ENCODE measurements at regions not wholly inside any gene's neighbourhood (a gene's known extent, or its start where the extent isn't known, plus 50 kb on each side); places are given as distances from the start of the nearest gene placed in this dataset.

GRCh38 chr21:43311301-43311817 lies 115.6 kb downstream of the SIK1 start:
- Histone ChIP-seq H3K4me1 (ENCODE audit: low read length) (peaks cover 53% of the 10 kb centered on the region), H3K4me3 (ENCODE audit: low read length) (no peak overlapping the region), H4K20me1 (ENCODE audit: insufficient read depth, low read length) (no peaks in the 10 kb centered on the region), H3K79me2 (ENCODE audit: low read length) (no peaks in the 10 kb centered on the region), H3K27me3 (ENCODE audit: low read depth, low read length) (no peaks in the 10 kb centered on the region), H3K9ac (ENCODE audit: low read length) (no peak overlapping the region), H3K36me3 (replicated peaks; ENCODE audit: low read depth, low read length) (no peaks in the 10 kb centered on the region), H3K4me2 (ENCODE audit: low read length) (no peak overlapping the region), H3K27ac (ENCODE audit: low read length) (no peak overlapping the region), H2AFZ (ENCODE audit: low read depth, low read length) (no peak overlapping the region), H3K9me3 (ENCODE audit: insufficient read depth, low read length) (no peaks in the 10 kb centered on the region)
- no peak for TF ChIP-seq EZH2phosphoT487 (IDR thresholded peaks at IDR 0.05; ENCODE audit: low read depth)
- TF ChIP-seq CTCF (IDR thresholded peaks at IDR 0.05; ENCODE audit: low read depth, low read length) = no peak

DNA sequence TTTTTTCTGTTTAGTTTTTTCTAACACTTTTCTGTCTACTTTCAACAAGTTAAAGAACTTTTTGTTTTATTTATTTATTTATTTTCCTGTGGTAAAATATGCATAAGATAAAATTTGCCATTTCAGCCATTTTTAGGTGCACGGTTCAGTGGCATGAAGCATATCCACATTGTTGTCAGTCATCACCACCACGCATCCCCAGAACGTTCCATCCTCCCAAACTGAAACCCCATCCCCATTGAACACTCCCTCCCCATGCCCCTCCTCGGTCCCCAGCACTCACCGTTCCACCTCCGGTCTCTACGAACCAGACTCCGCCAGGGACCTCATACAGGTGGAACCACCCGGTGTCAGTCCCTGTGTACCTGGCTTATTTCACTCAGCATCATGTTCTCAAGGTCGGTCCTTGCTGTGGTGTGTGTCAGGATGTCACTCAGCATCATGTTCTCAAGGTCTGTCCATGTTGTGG lies 118.1 kb downstream of the SIK1 start:
- no peaks in the 10 kb centered on the region for H4K20me1 ChIP-seq (ENCODE audit: insufficient read depth, low read length)
- H3K27ac ChIP-seq (ENCODE audit: low read length) = no peak overlapping the region
- no peak overlapping the region for H3K4me2 ChIP-seq (ENCODE audit: low read length)
- no peaks in the 10 kb centered on the region for H3K9me3 ChIP-seq (ENCODE audit: insufficient read depth, low read length)
- H3K4me3 ChIP-seq (ENCODE audit: low read length) = no peak overlapping the region
- TF ChIP-seq EZH2phosphoT487 (IDR thresholded peaks at IDR 0.05; ENCODE audit: low read depth) = no peak
- no peak for TF ChIP-seq CTCF (IDR thresholded peaks at IDR 0.05; ENCODE audit: low read depth, low read length)
- no peaks in the 10 kb centered on the region for H3K79me2 ChIP-seq (ENCODE audit: low read length)
- H3K9ac ChIP-seq (ENCODE audit: low read length) = no peak overlapping the region
- H2AFZ ChIP-seq (ENCODE audit: low read depth, low read length) = no peak overlapping the region
- H3K36me3 ChIP-seq (replicated peaks; ENCODE audit: low read depth, low read length) = peaks cover 3% of the 10 kb centered on the region
- peaks cover 75% of the 10 kb centered on the region for H3K4me1 ChIP-seq (ENCODE audit: low read length)
- no peaks in the 10 kb centered on the region for H3K27me3 ChIP-seq (ENCODE audit: low read depth, low read length)

- Histone ChIP-seq H3K9me3 (ENCODE audit: insufficient read depth, low read length) (no peaks in the 10 kb centered on the region), H2AFZ (ENCODE audit: low read depth, low read length) (no peak overlapping the region), H3K79me2 (ENCODE audit: low read length) (no peaks in the 10 kb centered on the region), H3K36me3 (replicated peaks; ENCODE audit: low read depth, low read length) (peaks cover 3% of the 10 kb centered on the region), H3K4me3 (ENCODE audit: low read length) (no peak overlapping the region), H4K20me1 (ENCODE audit: insufficient read depth, low read length) (no peaks in the 10 kb centered on the region), H3K27me3 (ENCODE audit: low read depth, low read length) (no peaks in the 10 kb centered on the region), H3K9ac (ENCODE audit: low read length) (peak overlapping the region; percentile 59; the same call in 1 of the 2 replicates), H3K4me2 (ENCODE audit: low read length) (peak overlapping the region; percentile 73; the same call in 1 of the 2 replicates), H3K4me1 (ENCODE audit: low read length) (peaks cover 75% of the 10 kb centered on the region), H3K27ac (ENCODE audit: low read length) (peak overlapping the region; percentile 83)
- TF ChIP-seq EZH2phosphoT487 (IDR thresholded peaks at IDR 0.05; ENCODE audit: low read depth) = no peak
- no peak for TF ChIP-seq CTCF (IDR thresholded peaks at IDR 0.05; ENCODE audit: low read depth, low read length)
Observed at GRCh38 chr21:43308101-43308814, 118.7 kb downstream of the SIK1 start.

DNA sequence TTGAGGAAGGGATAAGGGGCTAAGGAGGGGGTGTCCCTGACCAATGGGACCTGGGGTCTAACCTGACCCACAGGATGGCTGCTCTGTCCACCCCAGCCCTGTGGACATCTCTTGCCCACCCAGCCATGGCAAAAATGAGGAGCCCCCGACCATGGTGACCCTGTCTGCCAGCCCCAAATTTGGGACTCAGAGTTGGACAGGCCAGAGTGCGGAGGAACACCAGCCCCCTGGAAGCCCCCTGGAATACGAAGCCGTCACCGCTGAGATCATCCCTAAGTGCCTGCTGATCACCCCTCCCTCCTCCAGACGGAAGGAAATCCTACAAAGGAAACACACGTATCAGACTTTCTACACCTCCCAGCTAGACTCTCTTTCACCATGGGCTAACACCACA lies 119.3 kb downstream of the SIK1 start:
- Histone ChIP-seq H3K9ac (ENCODE audit: low read length) (peak overlapping the region; percentile 59; the same call in 1 of the 2 replicates), H3K4me2 (ENCODE audit: low read length) (peak overlapping the region; percentile 73), H3K27ac (ENCODE audit: low read length) (peak overlapping the region; percentile 83)

More for the DNA sequence above, 119.3 kb downstream of the SIK1 start:
- peaks cover 74% of the 10 kb centered on the region for H3K4me1 ChIP-seq (ENCODE audit: low read length)
- no peaks in the 10 kb centered on the region for H4K20me1 ChIP-seq (ENCODE audit: insufficient read depth, low read length)
- H3K36me3 ChIP-seq (replicated peaks; ENCODE audit: low read depth, low read length) = peaks cover 3% of the 10 kb centered on the region
- peak overlapping the region; percentile 29; the same call in 1 of the 2 replicates for H3K4me3 ChIP-seq (ENCODE audit: low read length)
- no peaks in the 10 kb centered on the region for H3K27me3 ChIP-seq (ENCODE audit: low read depth, low read length)
- H2AFZ ChIP-seq (ENCODE audit: low read depth, low read length) = no peak overlapping the region
- H3K79me2 ChIP-seq (ENCODE audit: low read length) = no peaks in the 10 kb centered on the region
- no peaks in the 10 kb centered on the region for H3K9me3 ChIP-seq (ENCODE audit: insufficient read depth, low read length)
- TF ChIP-seq CTCF (IDR thresholded peaks at IDR 0.05; ENCODE audit: low read depth, low read length) (no peak), EZH2phosphoT487 (IDR thresholded peaks at IDR 0.05; ENCODE audit: low read depth) (no peak)
